SU-DHL-6 (cell line): ENCODE measurements at regions not wholly inside any gene's neighbourhood (a gene's known extent, or its start where the extent isn't known, plus 50 kb on each side); places are given as distances from the start of the nearest gene placed in this dataset.

Source experiments
- H2AFZ ChIP-seq: fragments of 200-600 bp; sonication (generic); 2 replicates; pipeline ENCODE4 v1.6.1; 2014; ENCODE audit warnings: low read depth, mild to moderate bottlenecking, moderate library complexity, mixed read lengths, antibody characterized with exemption, low read length; ENCODE audit not compliant: severe bottlenecking
- H3F3A ChIP-seq: fragments of 200-600 bp; shearing (Covaris generic); 2 replicates; pipeline ENCODE4 v1.6.0; 2016; ENCODE audit warnings: antibody characterized with exemption, mild to moderate bottlenecking; ENCODE audit not compliant: insufficient read depth
- H3K27ac ChIP-seq: fragments of 200-600 bp; sonication (generic); 2 replicates; pipeline ENCODE4 v1.5.1; 2016; ENCODE audit warnings: low read depth, mild to moderate bottlenecking, low read length, moderate library complexity, mixed read lengths
- H3K27me3 ChIP-seq: fragments of 200-600 bp; sonication (generic), shearing (Covaris generic); 2 replicates; pipeline ENCODE4 v1.6.0; 2014; ENCODE audit warnings: mild to moderate bottlenecking, low read length
- H3K36me3 ChIP-seq: fragments of 200-600 bp; sonication (generic); 2 replicates; pipeline ENCODE4 v1.6.1; 2014; ENCODE audit warnings: mild to moderate bottlenecking, low read length, mixed read lengths
- H3K4me2 ChIP-seq: fragments of 300-600, 200-600 bp; shearing (Covaris generic), sonication (generic); 2 replicates; pipeline ENCODE4 v1.6.0; 2014; ENCODE audit warnings: low read length, low read depth, mild to moderate bottlenecking; ENCODE audit not compliant: poor library complexity, severe bottlenecking
- H3K4me3 ChIP-seq: fragments of 200-600 bp; sonication (generic); 2 replicates; pipeline ENCODE4 v1.5.1; 2014; ENCODE audit warnings: antibody characterized with exemption, low read length, mild to moderate bottlenecking, mixed read lengths; ENCODE audit not compliant: insufficient read depth, poor library complexity, severe bottlenecking
- H3K79me2 ChIP-seq: fragments of 200-600 bp; sonication (generic); 2 replicates; pipeline ENCODE4 v1.6.1; 2014; ENCODE audit warnings: mild to moderate bottlenecking, low read length, moderate library complexity; ENCODE audit not compliant: insufficient read depth
- H3K9ac ChIP-seq: fragments of 200-600 bp; sonication (generic); 2 replicates; pipeline ENCODE4 v1.7.0; 2014; ENCODE audit warnings: mild to moderate bottlenecking, low read length
- H3K9me2 ChIP-seq: fragments of 200-600 bp; sonication (generic); replicated peaks from 2 replicates; pipeline ENCODE4 v1.6.1; 2014; ENCODE audit warnings: low read length; ENCODE audit not compliant: insufficient read depth
- H3K9me3 ChIP-seq: fragments of 200-600 bp; sonication (generic); 2 replicates; pipeline ENCODE4 v1.6.1; 2014; ENCODE audit warnings: low read length, mixed read lengths; ENCODE audit not compliant: insufficient read depth
- H4K20me1 ChIP-seq: fragments of 200-600 bp; sonication (generic); 2 replicates; pipeline ENCODE4 v1.6.1; 2014; ENCODE audit warnings: low read depth, mild to moderate bottlenecking, antibody characterized with exemption, low read length, moderate library complexity, mixed read lengths
- EZH2phosphoT487 ChIP-seq: fragments of 200-600 bp; sonication (generic), shearing (Covaris generic); conservative IDR thresholded peaks from 2 replicates; pipeline ENCODE4 v1.6.1; 2018; ENCODE audit warnings: mild to moderate bottlenecking, antibody characterized with exemption, low read length, moderate library complexity, mixed read lengths
- TF ChIP-seq, protein P1 (sequence below): fragments of 200-600 bp; sonication (generic); IDR thresholded peaks from one replicate; pipeline ENCODE4 v1.5.1; 2017; ENCODE audit warnings: antibody characterized with exemption, mild to moderate bottlenecking, low read length, moderate library complexity; ENCODE audit not compliant: insufficient read depth, poor library complexity, severe bottlenecking

DNA sequence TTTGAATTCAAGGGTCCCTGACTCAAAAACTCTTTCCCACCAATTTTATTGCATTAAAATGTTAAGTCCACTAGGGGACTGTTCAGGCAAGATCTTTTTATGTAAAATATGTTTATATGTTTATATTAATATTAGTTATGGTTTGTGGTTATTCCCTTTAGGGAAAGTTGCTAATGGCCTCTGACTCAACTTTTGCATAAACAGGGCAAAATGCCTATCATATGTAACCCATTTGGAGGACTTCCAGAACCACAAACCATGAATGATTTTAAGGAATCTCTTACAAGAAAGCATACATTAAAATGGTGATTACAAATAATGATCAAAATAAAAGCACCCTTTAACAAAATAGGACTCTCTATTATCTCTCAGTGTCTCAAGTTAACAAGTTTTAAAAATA, 1484.5 kb upstream of the ZEB2 start:
- no peak overlapping the region for H3K4me3 ChIP-seq
- no peak overlapping the region for H3K9ac ChIP-seq
- no peaks in the 10 kb centered on the region for H4K20me1 ChIP-seq
- no peak overlapping the region for H2AFZ ChIP-seq
- no peaks in the 10 kb centered on the region for H3K27me3 ChIP-seq
- no peaks in the 10 kb centered on the region for H3K9me3 ChIP-seq
- no peaks in the 10 kb centered on the region for H3F3A ChIP-seq
- no peaks in the 10 kb centered on the region for H3K9me2 ChIP-seq
- TF ChIP-seq, protein P1, sequence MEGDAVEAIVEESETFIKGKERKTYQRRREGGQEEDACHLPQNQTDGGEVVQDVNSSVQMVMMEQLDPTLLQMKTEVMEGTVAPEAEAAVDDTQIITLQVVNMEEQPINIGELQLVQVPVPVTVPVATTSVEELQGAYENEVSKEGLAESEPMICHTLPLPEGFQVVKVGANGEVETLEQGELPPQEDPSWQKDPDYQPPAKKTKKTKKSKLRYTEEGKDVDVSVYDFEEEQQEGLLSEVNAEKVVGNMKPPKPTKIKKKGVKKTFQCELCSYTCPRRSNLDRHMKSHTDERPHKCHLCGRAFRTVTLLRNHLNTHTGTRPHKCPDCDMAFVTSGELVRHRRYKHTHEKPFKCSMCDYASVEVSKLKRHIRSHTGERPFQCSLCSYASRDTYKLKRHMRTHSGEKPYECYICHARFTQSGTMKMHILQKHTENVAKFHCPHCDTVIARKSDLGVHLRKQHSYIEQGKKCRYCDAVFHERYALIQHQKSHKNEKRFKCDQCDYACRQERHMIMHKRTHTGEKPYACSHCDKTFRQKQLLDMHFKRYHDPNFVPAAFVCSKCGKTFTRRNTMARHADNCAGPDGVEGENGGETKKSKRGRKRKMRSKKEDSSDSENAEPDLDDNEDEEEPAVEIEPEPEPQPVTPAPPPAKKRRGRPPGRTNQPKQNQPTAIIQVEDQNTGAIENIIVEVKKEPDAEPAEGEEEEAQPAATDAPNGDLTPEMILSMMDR, result no peak
- TF ChIP-seq EZH2phosphoT487, result no peak
- no peaks in the 10 kb centered on the region for H3K36me3 ChIP-seq
- H3K4me2 ChIP-seq, result no peak overlapping the region
- no peaks in the 10 kb centered on the region for H3K79me2 ChIP-seq
- H3K27ac ChIP-seq, result no peak overlapping the region

- no peak overlapping the region for H2AFZ ChIP-seq
- TF ChIP-seq, protein P1, result no peak
- no peak for TF ChIP-seq EZH2phosphoT487
- H3K9me3 ChIP-seq, result no peaks in the 10 kb centered on the region
- H4K20me1 ChIP-seq, result no peaks in the 10 kb centered on the region
- H3F3A ChIP-seq, result no peaks in the 10 kb centered on the region
- H3K36me3 ChIP-seq, result no peaks in the 10 kb centered on the region
- no peaks in the 10 kb centered on the region for H3K27me3 ChIP-seq
- no peak overlapping the region for H3K27ac ChIP-seq
- no peak overlapping the region for H3K4me3 ChIP-seq
- H3K9ac ChIP-seq, result no peak overlapping the region
- no peak overlapping the region for H3K4me2 ChIP-seq
- H3K9me2 ChIP-seq, result no peaks in the 10 kb centered on the region
- H3K79me2 ChIP-seq, result no peaks in the 10 kb centered on the region
Observed at GRCh38 chr2:146003337-146003736, 1483.4 kb upstream of the ZEB2 start.

DNA sequence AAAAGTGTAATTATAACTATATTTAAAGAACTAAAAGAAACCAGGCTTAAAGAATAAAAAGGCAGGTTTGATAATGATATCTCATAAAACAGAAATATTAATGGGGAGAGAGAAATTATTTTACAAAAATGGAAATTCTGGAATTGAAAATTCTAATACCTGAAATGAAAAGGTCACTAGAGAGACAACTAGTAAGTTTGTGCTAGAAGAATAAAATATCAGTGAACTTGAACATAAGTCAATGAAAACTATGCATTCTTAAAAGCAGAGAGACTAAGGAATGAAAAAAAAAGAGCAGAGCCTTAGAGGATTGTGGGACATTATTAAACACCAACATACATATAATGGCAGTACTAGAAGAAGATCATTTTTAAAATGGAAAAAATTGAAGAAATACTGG, 1475.0 kb upstream of the ZEB2 start:
- Histone ChIP-seq H3F3A (no peaks in the 10 kb centered on the region), H2AFZ (no peak overlapping the region), H3K4me2 (no peak overlapping the region), H3K36me3 (no peaks in the 10 kb centered on the region), H3K27me3 (no peaks in the 10 kb centered on the region), H3K4me3 (no peak overlapping the region), H4K20me1 (no peaks in the 10 kb centered on the region), H3K27ac (no peak overlapping the region), H3K9ac (no peak overlapping the region), H3K79me2 (no peaks in the 10 kb centered on the region), H3K9me3 (0 out of 2 replicates have a peak, but pooled peaks cover 6% of the 10 kb centered on the region), H3K9me2 (no peaks in the 10 kb centered on the region)
- no peak for TF ChIP-seq EZH2phosphoT487
- TF ChIP-seq, protein P1, result no peak

DNA sequence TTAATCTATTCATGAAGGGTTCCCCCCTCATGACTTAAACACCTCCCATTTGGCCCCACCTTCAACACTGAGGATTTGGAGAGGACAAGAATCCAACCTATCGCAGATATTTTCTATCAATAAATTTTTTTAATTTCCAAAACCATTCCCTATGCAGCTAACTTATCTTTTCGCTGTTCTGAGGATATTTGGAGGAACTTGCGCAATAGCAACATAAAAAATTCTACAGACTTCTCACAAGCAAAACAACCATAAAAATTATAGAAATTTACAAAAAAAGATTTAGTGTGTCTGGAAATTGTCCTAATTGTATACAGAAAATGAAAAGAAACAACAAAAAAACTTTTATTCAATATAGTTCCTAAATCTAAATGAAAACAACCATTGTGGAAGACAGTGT, 1472.7 kb upstream of the ZEB2 start:
- Histone ChIP-seq H3K4me2 (no peak overlapping the region), H3K27ac (no peak overlapping the region), H3K27me3 (no peaks in the 10 kb centered on the region), H3K9me2 (no peaks in the 10 kb centered on the region), H3K9me3 (0 out of 2 replicates have a peak, but pooled peaks cover 6% of the 10 kb centered on the region), H3K36me3 (no peaks in the 10 kb centered on the region), H3K79me2 (no peaks in the 10 kb centered on the region), H3K9ac (no peak overlapping the region), H4K20me1 (no peaks in the 10 kb centered on the region), H2AFZ (no peak overlapping the region), H3F3A (no peaks in the 10 kb centered on the region), H3K4me3 (no peak overlapping the region)
- TF ChIP-seq EZH2phosphoT487, result no peak
- TF ChIP-seq, protein P1, result no peak
